Activated T-helper 2 cell treated with anti-CD3 and anti-CD28 coated beads, Interferon-gamma antibody, Interleukin-2, Interleukin-4, amounts not matched to agents 10 μg/mL and 5 μg/mL and 100 μg/mL, durations not matched to agents 14 hours and 24 hours and 36 hours (primary cell): ENCODE measurements at regions not wholly inside any gene's neighbourhood (a gene's known extent, or its start where the extent isn't known, plus 50 kb on each side); places are given as distances from the start of the nearest gene placed in this dataset.
"Not testable (repeated sequence)": the region's sequence is repeated elsewhere in the genome, so short reads cannot be mapped to it uniquely, and the experiment has no call there.

Experiments used
- DNase-seq: peaks from one replicate; pipeline ENCODE4 v3.0.0; 2021; ENCODE audit warnings: low spot score
- H3K27ac Mint-ChIP-seq: one replicate; pipeline ENCODE4 v1.8.0; 2021; ENCODE audit warnings: mixed read lengths
- H3K27me3 Mint-ChIP-seq: one replicate; pipeline ENCODE4 v1.8.0; 2021; ENCODE audit warnings: low read depth, mixed read lengths
- H3K36me3 Mint-ChIP-seq: one replicate; pipeline ENCODE4 v1.8.0; 2021; ENCODE audit warnings: low read depth, mixed read lengths
- H3K4me1 Mint-ChIP-seq: one replicate; pipeline ENCODE4 v1.8.0; 2021; ENCODE audit warnings: low read depth, mixed read lengths
- H3K4me3 Mint-ChIP-seq: one replicate; pipeline ENCODE4 v1.8.0; 2021; ENCODE audit warnings: low read depth, mild to moderate bottlenecking, moderate library complexity, mixed read lengths
- H3K9me3 Mint-ChIP-seq: one replicate; pipeline ENCODE4 v1.8.0; 2021; ENCODE audit warnings: mixed read lengths
- intact Hi-C: fragments of 100-400 bp; cut with micrococcal nuclease; formaldehyde crosslinking; loops from one replicate; pipeline ENCODE4 v1.15.1; 2023

GRCh38 chr13:90014038-90014437 is 1333.4 kb upstream of the MIR17HG start:
- no peaks in the 10 kb centered on the region for H3K27me3 Mint-ChIP-seq
- intact Hi-C loops = no loop called here
- H3K4me3 Mint-ChIP-seq = no peak overlapping the region
- DNase-seq = no peak
- peaks cover 20% of the 10 kb centered on the region for H3K9me3 Mint-ChIP-seq
- no peak overlapping the region for H3K27ac Mint-ChIP-seq
- no peaks in the 10 kb centered on the region for H3K4me1 Mint-ChIP-seq
- H3K36me3 Mint-ChIP-seq = no peaks in the 10 kb centered on the region

DNA sequence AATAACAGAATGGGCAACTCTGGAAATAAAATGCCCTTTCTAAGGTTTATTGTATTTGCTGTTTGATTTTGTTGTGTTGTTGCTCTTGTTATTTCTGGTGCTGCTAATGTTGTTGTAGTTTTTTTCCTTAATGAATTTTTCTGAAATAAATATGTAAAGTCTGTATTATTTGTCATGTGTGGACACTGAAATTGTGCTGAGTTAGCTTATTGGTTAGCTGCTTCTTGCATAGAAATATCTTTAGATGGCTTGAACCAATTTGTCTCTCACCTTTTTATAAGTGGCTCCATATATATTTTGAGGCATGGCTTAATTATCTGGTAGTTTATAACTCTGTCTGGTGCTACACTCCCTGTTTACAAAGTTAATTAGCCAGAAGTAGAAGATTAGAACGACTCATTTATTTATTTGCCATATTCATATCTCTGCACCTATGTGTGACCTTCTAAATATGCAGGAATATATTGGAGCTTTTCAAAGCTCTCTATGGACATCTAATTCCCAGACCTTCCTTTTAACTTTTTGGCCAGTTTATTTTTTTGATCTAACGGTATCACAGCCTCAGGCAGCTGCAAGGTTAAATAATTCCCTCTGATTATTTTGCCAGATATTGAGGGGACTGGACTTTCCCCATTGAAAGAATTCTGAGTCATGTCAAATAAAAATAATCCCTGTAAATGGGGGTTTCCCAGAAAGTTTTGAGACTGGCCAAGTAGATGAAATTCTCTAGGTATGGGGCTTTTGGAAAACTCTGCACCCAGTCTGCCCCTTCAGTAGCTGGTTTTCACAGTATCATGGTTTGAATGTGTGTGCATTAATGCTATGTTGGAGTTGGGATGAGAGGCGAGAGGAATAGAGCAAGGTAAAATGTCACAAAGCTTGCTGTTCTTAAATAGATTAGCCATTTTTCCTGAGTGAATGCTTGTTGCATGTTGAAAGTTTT is 1331.7 kb upstream of the MIR17HG start:
- intact Hi-C loops = no loop called here

DNA sequence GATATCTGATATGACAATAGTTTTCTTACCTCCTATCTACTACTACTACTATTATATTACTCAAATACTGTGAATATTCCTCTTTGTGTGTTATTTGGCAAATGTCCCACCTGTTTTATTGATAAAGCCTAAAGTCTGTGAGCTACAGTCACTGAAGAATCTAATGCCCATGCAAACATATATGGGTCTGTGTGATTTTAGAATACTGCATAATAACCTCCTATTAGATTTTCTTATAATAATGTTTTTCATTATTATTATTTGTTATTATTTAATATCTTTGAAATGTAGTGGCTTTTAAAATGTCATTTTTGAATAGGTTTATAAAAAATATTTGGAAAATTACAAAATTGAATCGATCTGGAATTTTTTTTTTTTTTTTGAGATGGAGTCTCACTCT is 1330.8 kb upstream of the MIR17HG start:
- no peaks in the 10 kb centered on the region for H3K36me3 Mint-ChIP-seq
- peaks cover 31% of the 10 kb centered on the region for H3K9me3 Mint-ChIP-seq
- intact Hi-C loops = no loop called here
- no peak overlapping the region for H3K4me3 Mint-ChIP-seq
- DNase-seq = no peak
- no peaks in the 10 kb centered on the region for H3K27me3 Mint-ChIP-seq
- no peak overlapping the region for H3K27ac Mint-ChIP-seq
- H3K4me1 Mint-ChIP-seq = no peaks in the 10 kb centered on the region

More for the DNA sequence above, 1331.7 kb upstream of the MIR17HG start:
- H3K4me3 Mint-ChIP-seq = no peak overlapping the region
- no peaks in the 10 kb centered on the region for H3K36me3 Mint-ChIP-seq
- no peaks in the 10 kb centered on the region for H3K27me3 Mint-ChIP-seq
- DNase-seq = no peak
- H3K9me3 Mint-ChIP-seq = peaks cover 31% of the 10 kb centered on the region
- no peaks in the 10 kb centered on the region for H3K4me1 Mint-ChIP-seq
- no peak overlapping the region for H3K27ac Mint-ChIP-seq

DNA sequence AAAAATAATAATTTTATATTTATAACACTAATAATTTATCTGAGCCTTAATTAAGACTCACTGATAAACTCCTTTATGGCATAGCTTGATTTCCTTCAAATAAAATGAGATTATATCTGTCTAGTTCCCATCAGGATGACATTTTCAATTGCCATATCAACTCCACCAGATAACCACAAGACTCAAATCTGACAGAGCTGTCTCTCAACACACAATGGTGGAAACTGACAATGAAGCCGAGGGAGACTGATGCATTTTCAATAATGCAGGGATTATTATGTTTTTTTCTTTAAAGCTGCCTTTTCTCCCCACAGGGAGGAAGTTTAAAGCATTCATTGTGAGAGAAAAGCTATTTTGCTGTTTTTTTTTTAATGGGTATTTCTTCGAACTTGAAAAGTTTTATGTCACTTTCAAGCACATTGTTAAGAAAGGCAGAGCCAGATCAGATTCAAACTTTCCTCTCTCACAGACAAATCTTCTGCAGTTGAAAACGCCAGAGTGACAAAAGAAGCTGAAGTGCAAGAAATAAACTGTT is 1326.9 kb upstream of the MIR17HG start:
- no peaks in the 10 kb centered on the region for H3K36me3 Mint-ChIP-seq
- intact Hi-C loops = no loop called here
- H3K4me3 Mint-ChIP-seq = no peak overlapping the region
- no peaks in the 10 kb centered on the region for H3K4me1 Mint-ChIP-seq
- DNase-seq = no peak
- H3K27me3 Mint-ChIP-seq = no peaks in the 10 kb centered on the region
- peaks cover 33% of the 10 kb centered on the region for H3K9me3 Mint-ChIP-seq
- no peak overlapping the region for H3K27ac Mint-ChIP-seq

DNA sequence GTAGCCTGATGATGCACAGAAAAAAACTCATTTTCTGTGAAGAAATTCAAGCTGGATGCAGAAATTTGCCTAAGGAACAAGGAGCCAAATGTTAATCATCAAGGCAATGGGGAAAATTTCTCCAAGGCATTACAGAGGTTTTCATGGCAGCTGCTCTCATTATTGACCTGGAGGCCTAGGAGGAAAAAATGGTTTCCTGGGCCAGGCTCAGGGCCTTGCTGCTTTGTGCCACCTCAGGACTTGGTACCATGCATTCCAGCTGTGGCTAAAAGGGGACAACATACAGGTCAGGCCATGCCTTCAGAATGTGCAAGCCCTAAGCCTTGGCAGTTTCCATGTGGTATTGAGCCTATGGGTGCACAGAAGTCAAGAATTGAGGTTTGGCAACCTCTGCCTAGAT is 1320.1 kb upstream of the MIR17HG start:
- Mint-ChIP-seq H3K4me3 (no peak overlapping the region), H3K27ac (no peak overlapping the region), H3K27me3 (no peaks in the 10 kb centered on the region), H3K9me3 (peaks cover 43% of the 10 kb centered on the region), H3K36me3 (no peaks in the 10 kb centered on the region), H3K4me1 (no peaks in the 10 kb centered on the region)
- intact Hi-C loops = no loop called here
- no peak for DNase-seq

GRCh38 chr13:90032313-90032712 is 1315.2 kb upstream of the MIR17HG start:
- H3K4me3 Mint-ChIP-seq = no peak overlapping the region
- peaks cover 43% of the 10 kb centered on the region for H3K9me3 Mint-ChIP-seq
- H3K27me3 Mint-ChIP-seq = no peaks in the 10 kb centered on the region
- DNase-seq = no peak
- no peaks in the 10 kb centered on the region for H3K36me3 Mint-ChIP-seq
- H3K4me1 Mint-ChIP-seq = no peaks in the 10 kb centered on the region
- no peak overlapping the region for H3K27ac Mint-ChIP-seq
- intact Hi-C loops = no loop called here

- no peak overlapping the region for H3K27ac Mint-ChIP-seq
- intact Hi-C loops = no loop called here
- no peaks in the 10 kb centered on the region for H3K27me3 Mint-ChIP-seq
- H3K36me3 Mint-ChIP-seq = no peaks in the 10 kb centered on the region
- H3K4me3 Mint-ChIP-seq = no peak overlapping the region
- no peak for DNase-seq
- H3K4me1 Mint-ChIP-seq = no peaks in the 10 kb centered on the region
- peaks cover 47% of the 10 kb centered on the region for H3K9me3 Mint-ChIP-seq
Measured at GRCh38 chr13:90032841-90033493, 1314.5 kb upstream of the MIR17HG start.

GRCh38 chr13:90039516-90039915 is 1308.0 kb upstream of the MIR17HG start:
- H3K27me3 Mint-ChIP-seq = no peaks in the 10 kb centered on the region
- H3K27ac Mint-ChIP-seq = no peak overlapping the region
- no peak for DNase-seq
- peaks cover 48% of the 10 kb centered on the region for H3K9me3 Mint-ChIP-seq
- no peak overlapping the region for H3K4me3 Mint-ChIP-seq
- H3K36me3 Mint-ChIP-seq = no peaks in the 10 kb centered on the region
- intact Hi-C loops = no loop called here
- no peaks in the 10 kb centered on the region for H3K4me1 Mint-ChIP-seq

GRCh38 chr13:90047600-90047999 is 1299.9 kb upstream of the MIR17HG start:
- Mint-ChIP-seq H3K4me3 (no peak overlapping the region), H3K9me3 (peaks cover 66% of the 10 kb centered on the region), H3K36me3 (no peaks in the 10 kb centered on the region), H3K4me1 (no peaks in the 10 kb centered on the region), H3K27me3 (no peaks in the 10 kb centered on the region), H3K27ac (no peak overlapping the region)
- intact Hi-C loops = no loop called here
- DNase-seq = no peak

DNA sequence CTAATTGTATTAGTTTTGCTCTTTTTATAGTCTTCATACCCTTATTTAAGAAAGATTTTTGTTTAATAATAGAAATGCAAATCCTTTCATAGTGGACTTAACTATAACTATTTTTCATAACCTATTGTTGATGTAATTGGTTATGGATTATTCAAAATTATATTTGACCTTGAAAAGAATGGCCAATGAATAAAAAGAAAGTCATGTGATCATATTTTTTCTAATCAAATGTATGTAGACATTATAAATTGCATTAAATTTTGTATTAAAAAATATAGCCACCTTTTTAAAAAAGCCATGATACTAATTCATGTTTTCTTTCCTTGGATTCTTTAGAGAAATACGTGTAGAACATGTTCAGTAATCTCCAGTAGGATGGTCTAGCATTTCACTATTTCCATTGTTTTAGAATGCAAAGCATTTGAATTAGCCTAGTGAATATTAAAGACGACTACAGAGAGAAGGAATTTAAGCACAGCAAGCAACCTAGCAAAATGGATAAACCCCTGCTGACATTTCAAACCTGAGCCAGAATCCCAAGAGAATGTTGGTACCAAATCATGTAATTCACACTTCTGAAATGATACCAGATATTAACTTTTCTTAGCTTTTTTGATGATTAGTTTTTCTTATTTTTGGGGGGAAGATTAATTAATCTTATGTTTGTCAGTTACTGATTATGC is 1297.4 kb upstream of the MIR17HG start:
- Mint-ChIP-seq H3K27me3 (no peaks in the 10 kb centered on the region), H3K27ac (no peak overlapping the region), H3K4me1 (no peaks in the 10 kb centered on the region), H3K9me3 (peaks cover 45% of the 10 kb centered on the region), H3K36me3 (no peaks in the 10 kb centered on the region), H3K4me3 (no peak overlapping the region)
- no peak for DNase-seq
- intact Hi-C loops = no loop called here

DNA sequence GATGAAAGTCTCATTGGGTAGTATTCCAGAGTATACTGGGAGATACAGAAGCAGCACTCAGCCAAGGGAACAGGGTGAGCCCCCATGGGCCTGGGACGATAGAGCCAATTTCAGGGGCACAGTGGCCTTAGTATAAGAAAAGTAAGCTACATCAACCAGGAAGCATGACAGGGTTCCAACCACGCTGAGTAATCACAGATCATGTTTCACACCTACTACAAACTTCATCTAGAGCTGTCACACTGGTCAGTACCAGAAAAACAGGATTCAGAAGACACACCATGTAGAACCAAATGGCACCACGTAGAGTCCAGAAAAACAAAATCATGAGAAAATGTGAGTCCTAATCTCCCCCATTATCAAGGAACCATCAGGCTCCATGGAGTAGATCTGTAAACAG is 1292.4 kb upstream of the MIR17HG start:
- DNase-seq = no peak
- intact Hi-C loops = no loop called here
- H3K27me3 Mint-ChIP-seq = no peaks in the 10 kb centered on the region
- H3K9me3 Mint-ChIP-seq = peaks cover 12% of the 10 kb centered on the region
- no peak overlapping the region for H3K27ac Mint-ChIP-seq
- no peaks in the 10 kb centered on the region for H3K36me3 Mint-ChIP-seq
- H3K4me3 Mint-ChIP-seq = no peak overlapping the region
- no peaks in the 10 kb centered on the region for H3K4me1 Mint-ChIP-seq

DNA sequence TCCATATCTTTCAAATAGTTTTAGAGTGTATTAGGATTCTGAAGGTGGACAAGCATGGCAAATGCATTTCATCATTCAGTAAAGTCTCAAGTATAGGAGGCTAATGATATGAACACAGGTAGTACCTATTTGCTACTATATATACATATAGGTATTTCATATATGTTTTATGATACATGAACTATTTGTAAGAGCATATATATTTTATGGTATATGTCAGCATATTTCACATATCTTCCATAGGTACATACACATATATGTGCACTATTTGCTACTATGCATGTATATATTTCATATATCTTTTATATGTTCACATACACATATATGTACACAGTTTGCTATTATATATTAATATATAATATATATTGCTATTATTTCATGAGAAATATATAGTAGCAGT is 1291.7 kb upstream of the MIR17HG start:
- Mint-ChIP-seq H3K27ac (no peak overlapping the region), H3K27me3 (no peaks in the 10 kb centered on the region), H3K4me3 (no peak overlapping the region), H3K4me1 (no peaks in the 10 kb centered on the region), H3K36me3 (no peaks in the 10 kb centered on the region), H3K9me3 (peaks cover 9% of the 10 kb centered on the region)
- intact Hi-C loops = no loop called here
- DNase-seq = no peak

DNA sequence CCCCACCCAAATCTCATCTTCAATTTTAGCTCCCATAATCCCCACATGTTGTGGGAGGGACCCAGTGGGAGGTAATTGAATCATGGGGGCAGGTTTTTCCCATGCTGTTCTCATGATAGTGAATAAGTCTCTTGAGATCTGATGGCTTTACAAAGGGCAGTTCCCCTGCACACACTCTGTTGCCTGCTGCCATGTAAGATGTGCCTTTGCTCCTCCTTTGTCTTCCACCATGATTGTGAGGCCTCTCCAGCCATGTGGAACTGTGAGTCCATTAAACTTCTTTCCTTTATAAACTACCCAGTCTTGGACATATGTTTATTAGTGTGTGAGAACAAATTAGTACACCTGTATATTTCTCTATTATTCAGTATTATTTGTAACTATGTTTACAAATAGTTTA is 1283.3 kb upstream of the MIR17HG start:
- H3K36me3 Mint-ChIP-seq, intact Hi-C loops, H3K27ac Mint-ChIP-seq, H3K4me3 Mint-ChIP-seq, DNase-seq, H3K27me3 Mint-ChIP-seq, H3K4me1 Mint-ChIP-seq: not testable (repeated sequence)
- H3K9me3 Mint-ChIP-seq = peaks cover 17% of the 10 kb centered on the region
